Tibial nerve (tissue), 4 donors: ENCODE measurements at regions not wholly inside any gene's neighbourhood (a gene's known extent, or its start where the extent isn't known, plus 50 kb on each side); places are given as distances from the start of the nearest gene placed in this dataset.

ENCODE experiments used
- DNase-seq, 2 donors: peaks; one replicate each; pipeline ENCODE4 v3.0.0-alpha.2; 2019; ENCODE audit warnings: low spot score in 2 of 2
- H3K27ac ChIP-seq, 4 donors: fragments of 200-600 bp; sonication (generic) in 3 of 4; one replicate each; pipeline ENCODE4 v1.5.1; 2017 to 2019; ENCODE audit warnings: mild to moderate bottlenecking in 1 of 4
- H3K27me3 ChIP-seq, 2 donors: fragments of 200-600 bp; sonication (generic) in 1 of 2; one replicate each; pipeline versions ENCODE4 v1.5.1 to v1.6.0; 2017 to 2019
- H3K36me3 ChIP-seq, 3 donors: fragments of 200-600 bp; sonication (generic); one replicate each; pipeline ENCODE4 v1.5.1; 2018 to 2019
- H3K4me1 ChIP-seq, 4 donors: fragments of 200-600 bp; sonication (generic) in 3 of 4; one replicate each; pipeline ENCODE4 v1.5.1; 2017 to 2019
- H3K4me3 ChIP-seq, 4 donors: fragments of 200-600 bp; sonication (generic) in 3 of 4; one replicate each; pipeline ENCODE4 v1.5.1; 2017 to 2019; ENCODE audit warnings: mild to moderate bottlenecking in 1 of 4, moderate library complexity in 1 of 4
- H3K9me3 ChIP-seq, 4 donors: fragments of 200-600 bp; sonication (generic) in 3 of 4; one replicate each; pipeline ENCODE4 v1.5.1; 2017 to 2019
- EP300 ChIP-seq, 2 donors: sonication (generic); formaldehyde crosslinking; IDR thresholded peaks; one replicate each; pipeline ENCODE4 v1.6.1; 2017; ENCODE audit warnings: antibody characterized with exemption in 2 of 2, mild to moderate bottlenecking in 1 of 2
- POLR2A ChIP-seq, 2 donors: fragments of 450-650 bp; IDR thresholded peaks; one replicate each; pipeline ENCODE4 v1.6.1; 2017; ENCODE audit warnings: antibody characterized with exemption in 2 of 2, mild to moderate bottlenecking in 2 of 2, moderate library complexity in 2 of 2
- WGBS, 2 donors: methylation state at CpG; one replicate each; pipeline ENCODE4 v1.1.5; 2018; 5-methylcytosine and 5-hydroxymethylcytosine counted together
- TF ChIP-seq, protein P1 (sequence below), 5 experiments: fragments of 200-600 bp in 3 of 5; fragments of 450-650 bp in 2 of 5; sonication (generic) in 3 of 5; IDR thresholded peaks; one replicate each; pipeline ENCODE4 v1.5.1; 2016 to 2019; ENCODE audit warnings: antibody characterized with exemption in 5 of 5, mild to moderate bottlenecking in 3 of 5, moderate library complexity in 2 of 5

GRCh38 chr19:29390742-29391141, 135.1 kb upstream of the VSTM2B start:
- H3K27ac ChIP-seq: no peak overlapping the region
- TF ChIP-seq EP300 (IDR thresholded peaks at IDR 0.05) (no peak), POLR2A (IDR thresholded peaks at IDR 0.05) (no peak)
- TF ChIP-seq, protein P1, sequence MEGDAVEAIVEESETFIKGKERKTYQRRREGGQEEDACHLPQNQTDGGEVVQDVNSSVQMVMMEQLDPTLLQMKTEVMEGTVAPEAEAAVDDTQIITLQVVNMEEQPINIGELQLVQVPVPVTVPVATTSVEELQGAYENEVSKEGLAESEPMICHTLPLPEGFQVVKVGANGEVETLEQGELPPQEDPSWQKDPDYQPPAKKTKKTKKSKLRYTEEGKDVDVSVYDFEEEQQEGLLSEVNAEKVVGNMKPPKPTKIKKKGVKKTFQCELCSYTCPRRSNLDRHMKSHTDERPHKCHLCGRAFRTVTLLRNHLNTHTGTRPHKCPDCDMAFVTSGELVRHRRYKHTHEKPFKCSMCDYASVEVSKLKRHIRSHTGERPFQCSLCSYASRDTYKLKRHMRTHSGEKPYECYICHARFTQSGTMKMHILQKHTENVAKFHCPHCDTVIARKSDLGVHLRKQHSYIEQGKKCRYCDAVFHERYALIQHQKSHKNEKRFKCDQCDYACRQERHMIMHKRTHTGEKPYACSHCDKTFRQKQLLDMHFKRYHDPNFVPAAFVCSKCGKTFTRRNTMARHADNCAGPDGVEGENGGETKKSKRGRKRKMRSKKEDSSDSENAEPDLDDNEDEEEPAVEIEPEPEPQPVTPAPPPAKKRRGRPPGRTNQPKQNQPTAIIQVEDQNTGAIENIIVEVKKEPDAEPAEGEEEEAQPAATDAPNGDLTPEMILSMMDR (IDR thresholded peaks at IDR 0.05): no peak

GRCh38 chr19:29393915-29394460, 131.8 kb upstream of the VSTM2B start:
- Histone ChIP-seq H3K4me1 (no peaks in the 10 kb centered on the region), H3K36me3 (no peaks in the 10 kb centered on the region), H3K4me3 (no peak overlapping the region), H3K9me3 (peaks cover 0 to 21% (median 3%) of the 10 kb centered on the region in 4 donors), H3K27ac (no peak overlapping the region), H3K27me3 (no peaks in the 10 kb centered on the region)
- DNase-seq: no peak
- WGBS, 2 donors: 69 to 71% methylated on average over 7 of the region's 7 CpGs
- TF ChIP-seq, protein P1 (IDR thresholded peaks at IDR 0.05): no peak
- TF ChIP-seq EP300 (IDR thresholded peaks at IDR 0.05) (no peak), POLR2A (IDR thresholded peaks at IDR 0.05) (no peak)

More at GRCh38 chr19:29390742-29391141, 135.1 kb upstream of the VSTM2B start:
- Histone ChIP-seq H3K36me3 (no peaks in the 10 kb centered on the region), H3K4me3 (no peak overlapping the region), H3K9me3 (peaks cover 0 to 21% (median 3%) of the 10 kb centered on the region in 4 donors), H3K4me1 (no peaks in the 10 kb centered on the region), H3K27me3 (no peaks in the 10 kb centered on the region)
- DNase-seq: no peak

- Histone ChIP-seq H3K4me1 (no peaks in the 10 kb centered on the region), H3K27me3 (no peaks in the 10 kb centered on the region), H3K4me3 (no peak overlapping the region), H3K36me3 (no peaks in the 10 kb centered on the region), H3K9me3 (peaks cover 0 to 21% (median 3%) of the 10 kb centered on the region in 4 donors), H3K27ac (no peak overlapping the region)
- 62 to 63% methylated on average over 13 of the region's 13 CpGs for WGBS, 2 donors
- TF ChIP-seq, protein P1 (IDR thresholded peaks at IDR 0.05): no peak
- no peak for TF ChIP-seq POLR2A (IDR thresholded peaks at IDR 0.05)
- TF ChIP-seq EP300 (IDR thresholded peaks at IDR 0.05): no peak
- DNase-seq: no peak
Measured at GRCh38 chr19:29395111-29395733, 130.6 kb upstream of the VSTM2B start.

- no peak overlapping the region for H3K4me3 ChIP-seq
- no peaks in the 10 kb centered on the region for H3K4me1 ChIP-seq
- H3K36me3 ChIP-seq: no peaks in the 10 kb centered on the region
- no peak for DNase-seq
- 88 to 98% methylated on average over 4 of the region's 4 CpGs for WGBS, 2 donors
- H3K27me3 ChIP-seq: no peaks in the 10 kb centered on the region
- no peak overlapping the region for H3K27ac ChIP-seq
- H3K9me3 ChIP-seq: peaks cover 0 to 19% (median 3%) of the 10 kb centered on the region in 4 donors
- no peak for TF ChIP-seq POLR2A (IDR thresholded peaks at IDR 0.05)
- TF ChIP-seq, protein P1 (IDR thresholded peaks at IDR 0.05): no peak
- TF ChIP-seq EP300 (IDR thresholded peaks at IDR 0.05): no peak
Measured at GRCh38 chr19:29395734-29396414, 129.9 kb upstream of the VSTM2B start.

GRCh38 chr19:29396925-29397324, 128.9 kb upstream of the VSTM2B start:
- H3K36me3 ChIP-seq: no peaks in the 10 kb centered on the region
- 24 to 25% methylated on average over 2 of the region's 2 CpGs for WGBS, 2 donors

More at GRCh38 chr19:29396925-29397324, 128.9 kb upstream of the VSTM2B start:
- Histone ChIP-seq H3K4me3 (no peak overlapping the region), H3K4me1 (no peaks in the 10 kb centered on the region), H3K27ac (no peak overlapping the region), H3K9me3 (peaks cover 0 to 8% (median 0%) of the 10 kb centered on the region in 4 donors), H3K27me3 (no peaks in the 10 kb centered on the region)
- TF ChIP-seq EP300 (IDR thresholded peaks at IDR 0.05): no peak
- TF ChIP-seq POLR2A (IDR thresholded peaks at IDR 0.05): no peak
- TF ChIP-seq, protein P1 (IDR thresholded peaks at IDR 0.05): no peak
- no peak for DNase-seq
